NCI-H460 (cell line): ENCODE measurements at regions not wholly inside any gene's neighbourhood (a gene's known extent, or its start where the extent isn't known, plus 50 kb on each side); places are given as distances from the start of the nearest gene placed in this dataset.

Source experiments
- DNase-seq: peaks from one replicate; pipeline ENCODE4 v3.0.0-alpha.2; 2016; ENCODE audit warnings: low read depth; ENCODE audit errors: extremely low read depth

DNA sequence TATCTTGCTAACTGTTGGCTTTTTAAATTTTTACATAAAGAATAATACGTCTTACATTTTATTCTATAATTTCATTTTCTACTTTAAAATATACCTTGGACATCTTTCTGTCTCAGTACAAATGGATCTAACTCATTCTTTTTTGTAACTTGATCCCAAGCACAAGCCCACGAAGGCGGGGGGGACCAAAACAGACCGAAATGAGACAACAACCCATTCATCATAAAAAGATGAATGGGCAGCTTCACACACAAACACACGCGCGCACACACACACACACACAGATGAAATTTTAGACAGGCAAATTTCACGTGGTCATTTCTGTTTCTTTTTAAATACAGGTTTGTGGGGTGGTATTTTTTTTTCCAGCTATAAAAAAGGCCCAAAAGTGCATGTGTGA, 271.3 kb upstream of the TOPAZ1 start:
- DNase-seq: no peak

GRCh38 chr3:43970920-43971319, 270.8 kb upstream of the TOPAZ1 start:
- DNase-seq: no peak

DNA sequence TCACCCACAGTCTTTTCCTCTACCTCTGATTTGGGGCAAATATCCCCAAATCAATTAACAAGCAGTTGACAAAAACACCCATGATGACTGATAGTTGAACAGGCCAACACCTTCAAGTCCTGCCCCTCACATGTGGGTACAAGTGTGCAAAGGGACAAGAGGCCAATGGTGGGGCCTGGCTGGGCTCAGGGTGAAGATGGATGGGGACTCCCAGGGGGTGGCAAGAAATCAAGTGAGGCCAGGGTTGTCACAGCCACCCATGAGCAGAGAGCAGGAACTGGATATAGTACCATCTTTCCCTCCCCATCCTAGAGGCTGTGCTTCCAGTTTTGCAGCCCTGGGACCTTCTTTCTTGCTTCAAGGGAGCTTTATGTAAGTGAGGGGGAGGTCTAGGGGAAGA, 270.2 kb upstream of the TOPAZ1 start:
- DNase-seq: no peak

DNA sequence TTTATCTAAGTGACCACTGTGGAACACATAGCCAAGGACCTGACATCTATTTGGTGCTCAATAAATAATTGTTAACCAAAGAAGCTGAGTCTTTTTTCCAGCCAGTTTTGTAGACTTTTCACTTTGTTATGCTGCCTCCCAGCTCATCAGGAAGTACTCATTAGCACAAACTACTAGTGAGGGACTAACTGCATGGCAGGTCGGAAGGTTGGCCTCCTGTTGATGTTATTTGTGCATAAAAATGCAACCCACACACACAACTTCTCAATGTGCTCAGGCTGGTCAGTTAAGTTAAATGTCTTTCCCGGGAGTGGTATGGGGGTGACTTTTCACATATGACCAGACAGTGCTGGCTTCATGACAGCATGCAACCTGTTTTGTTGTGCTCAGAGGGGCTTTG, 263.0 kb upstream of the TOPAZ1 start:
- DNase-seq: no peak

DNA sequence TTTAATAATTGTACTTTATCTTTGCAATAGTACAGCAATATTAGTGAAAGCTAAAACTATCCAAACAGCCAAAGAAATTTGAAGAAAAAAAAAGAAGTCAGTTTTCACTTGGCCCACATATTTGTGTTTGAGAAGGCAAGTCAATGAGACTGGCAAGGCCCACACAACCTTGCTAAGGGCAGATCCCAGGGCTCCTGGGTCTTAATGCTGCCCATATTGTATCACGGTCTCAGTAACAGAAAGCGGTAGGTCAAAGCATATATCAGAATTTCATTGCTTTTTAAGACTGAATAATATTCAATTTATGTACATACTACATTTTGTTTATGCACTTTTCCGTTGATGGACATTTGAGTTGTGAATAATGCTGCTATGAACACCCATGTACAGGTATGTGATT, 262.0 kb upstream of the TOPAZ1 start:
- no peak for DNase-seq

DNA sequence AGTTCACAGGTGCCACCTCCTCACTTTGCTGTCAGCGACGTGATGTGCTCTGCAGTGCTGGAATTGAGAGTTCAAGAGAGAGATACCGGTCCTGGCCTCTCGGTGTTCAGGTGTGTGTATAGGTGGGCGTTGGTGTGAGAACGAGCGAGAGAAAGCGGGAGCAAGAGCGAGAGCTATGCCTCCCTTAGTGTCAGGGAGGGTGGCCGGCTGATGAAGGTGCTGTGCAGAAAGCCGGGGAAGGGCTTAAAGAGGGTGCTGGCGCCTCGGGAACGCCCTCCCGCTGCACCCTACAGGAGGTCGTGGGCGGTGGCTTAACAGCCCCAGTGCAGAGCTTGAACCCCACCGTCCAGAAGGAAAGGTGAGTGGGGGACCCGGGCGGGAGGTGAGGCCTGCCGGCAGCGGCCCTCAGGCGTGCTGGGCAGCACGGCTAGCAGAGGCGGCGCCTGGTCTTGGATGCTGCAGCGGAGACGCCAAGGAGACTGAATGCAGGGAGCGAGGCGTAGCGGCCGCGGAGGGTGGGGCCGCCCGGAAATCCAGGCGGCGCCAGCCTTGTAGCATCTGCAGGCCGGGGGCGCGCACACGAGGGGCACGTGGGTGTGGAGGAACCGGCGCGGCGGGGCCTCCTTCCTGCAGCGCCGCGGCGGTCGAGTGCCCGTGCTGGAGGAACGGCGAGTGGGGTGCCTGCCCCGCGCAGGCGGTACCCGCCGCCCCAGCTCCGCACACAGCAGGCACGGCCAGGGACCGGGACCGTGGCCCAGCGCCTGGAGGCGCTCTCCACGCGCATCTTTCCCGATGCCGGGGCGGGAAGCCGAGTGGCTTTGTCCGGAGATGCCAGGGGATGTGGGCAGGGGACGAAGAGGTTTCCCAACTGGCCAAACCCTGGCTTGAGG, 246.8 kb upstream of the TOPAZ1 start:
- DNase-seq: no peak

- no peak for DNase-seq
These were observed 245.9 kb upstream of the TOPAZ1 start for GRCh38 chr3:43995547-43996378.

GRCh38 chr3:43996379-43997301, 245.0 kb upstream of the TOPAZ1 start:
- DNase-seq: no peak

DNA sequence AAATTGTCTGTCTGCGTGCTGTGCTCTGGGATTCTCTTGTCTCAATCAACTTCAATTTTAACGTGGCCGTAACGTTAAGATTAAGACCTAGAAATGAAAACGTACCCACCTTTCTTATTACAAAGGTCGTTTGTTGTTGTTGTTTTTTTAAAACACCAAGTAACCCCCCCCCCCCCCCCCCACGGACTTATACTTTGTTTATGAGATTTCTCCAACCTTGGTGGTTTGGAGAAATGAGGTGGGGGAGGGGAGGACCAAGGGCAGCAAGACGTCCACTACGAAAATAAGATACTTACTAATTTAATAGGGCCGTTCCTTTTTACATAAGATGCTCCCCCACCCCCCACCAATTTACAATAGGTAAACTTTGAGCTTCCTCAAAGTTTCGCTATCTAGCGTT, 244.4 kb upstream of the TOPAZ1 start:
- no peak for DNase-seq

DNA sequence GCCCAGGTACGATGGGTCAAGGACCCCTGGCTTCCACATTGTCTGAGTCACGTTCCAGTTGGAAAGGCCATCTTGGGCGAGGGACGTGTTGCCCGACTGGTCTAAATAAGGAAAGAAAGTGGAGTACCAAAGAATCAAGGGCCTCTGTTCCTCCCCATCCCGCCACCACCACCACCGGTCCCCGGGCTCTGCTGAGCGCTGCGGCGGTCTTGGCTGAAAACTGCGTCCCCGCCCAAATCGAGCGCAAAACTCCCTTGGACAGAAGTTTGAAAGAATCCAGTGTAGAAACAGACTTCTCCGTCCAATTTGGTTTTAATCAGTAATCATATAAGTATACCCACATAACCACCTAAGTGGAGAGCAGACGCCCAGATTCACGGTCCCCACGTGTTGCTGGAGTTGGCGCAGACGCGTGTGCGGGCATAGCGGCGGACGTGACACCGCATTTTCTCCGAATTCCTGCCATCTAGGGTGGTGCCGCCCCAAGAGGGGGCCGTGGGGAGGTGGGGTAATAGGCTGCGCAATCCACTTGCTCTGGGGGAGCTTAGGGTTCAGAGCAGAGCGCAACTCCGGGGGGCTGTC, 243.8 kb upstream of the TOPAZ1 start:
- DNase-seq: no peak

GRCh38 chr3:43998370-43998835, 243.3 kb upstream of the TOPAZ1 start:
- DNase-seq: no peak

GRCh38 chr3:43998836-43999727, 242.6 kb upstream of the TOPAZ1 start:
- no peak for DNase-seq

DNA sequence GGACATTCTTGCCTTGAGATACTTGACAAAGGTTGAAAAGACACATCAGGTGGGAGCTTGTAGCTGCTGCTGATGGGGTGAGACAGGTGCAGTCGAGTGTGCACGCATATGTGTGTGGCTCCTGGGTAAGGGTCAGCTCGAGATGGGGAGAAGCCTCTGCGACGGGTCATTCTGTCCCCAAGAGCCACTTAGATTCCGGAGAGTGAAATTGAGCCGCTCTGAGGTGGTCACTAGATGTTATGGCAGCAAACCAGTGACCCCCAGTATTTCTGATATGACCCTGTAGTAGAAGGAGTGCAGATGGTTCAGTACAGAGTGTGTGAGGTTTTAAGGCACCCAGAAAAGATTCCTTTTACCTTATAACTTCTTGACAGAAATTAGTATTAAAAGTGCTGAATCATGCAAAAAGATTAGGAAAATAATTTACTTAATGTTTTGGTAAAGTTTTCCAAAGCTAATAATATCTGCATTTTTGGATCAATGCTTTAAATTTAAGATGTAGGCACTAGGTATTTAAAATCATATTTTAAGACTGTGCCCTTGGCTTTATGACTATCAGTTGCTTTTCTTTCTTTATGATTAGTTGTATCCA, 241.9 kb upstream of the TOPAZ1 start:
- no peak for DNase-seq

DNA sequence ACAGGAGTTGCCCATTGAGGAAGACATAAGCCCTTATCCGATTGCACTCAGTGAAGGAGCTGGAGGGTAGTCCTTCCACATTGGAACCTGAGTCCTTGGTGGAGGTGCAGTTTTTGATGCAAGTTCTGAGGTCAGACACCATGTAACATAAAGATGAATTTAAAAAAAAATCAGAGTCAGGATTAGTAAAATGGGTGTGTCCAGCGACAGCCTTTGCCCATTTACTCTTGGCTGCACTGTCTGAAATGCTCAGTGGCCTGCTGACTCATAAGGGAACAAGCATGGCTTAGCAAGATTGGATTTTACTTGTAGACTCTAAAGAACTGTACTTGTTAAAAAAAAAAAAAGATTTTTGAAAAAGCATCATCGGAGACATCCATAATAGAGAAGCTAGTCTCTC, 241.1 kb upstream of the TOPAZ1 start:
- no peak for DNase-seq

DNA sequence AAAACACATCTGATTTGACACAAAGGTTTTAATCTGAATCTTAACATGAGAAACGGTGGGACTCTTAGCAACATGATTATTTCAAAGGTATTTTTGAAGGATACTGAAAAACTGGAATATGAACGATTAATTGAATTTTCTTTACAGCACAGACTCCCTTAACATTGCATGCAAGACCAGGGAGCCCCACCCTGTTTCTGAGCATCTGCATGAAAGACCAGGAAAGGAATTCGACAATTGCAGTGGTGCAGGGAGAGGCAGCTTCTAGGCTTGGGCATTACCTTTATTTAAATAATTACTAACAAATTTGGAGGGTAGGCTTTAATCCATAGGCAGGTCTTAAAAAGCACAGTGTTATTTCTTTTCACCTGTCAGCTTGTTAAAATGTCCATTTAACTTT, 240.6 kb upstream of the TOPAZ1 start:
- no peak for DNase-seq

GRCh38 chr3:44003801-44004200, 237.9 kb upstream of the TOPAZ1 start:
- no peak for DNase-seq

GRCh38 chr3:44011680-44012079, 230.0 kb upstream of the TOPAZ1 start:
- DNase-seq: no peak

DNA sequence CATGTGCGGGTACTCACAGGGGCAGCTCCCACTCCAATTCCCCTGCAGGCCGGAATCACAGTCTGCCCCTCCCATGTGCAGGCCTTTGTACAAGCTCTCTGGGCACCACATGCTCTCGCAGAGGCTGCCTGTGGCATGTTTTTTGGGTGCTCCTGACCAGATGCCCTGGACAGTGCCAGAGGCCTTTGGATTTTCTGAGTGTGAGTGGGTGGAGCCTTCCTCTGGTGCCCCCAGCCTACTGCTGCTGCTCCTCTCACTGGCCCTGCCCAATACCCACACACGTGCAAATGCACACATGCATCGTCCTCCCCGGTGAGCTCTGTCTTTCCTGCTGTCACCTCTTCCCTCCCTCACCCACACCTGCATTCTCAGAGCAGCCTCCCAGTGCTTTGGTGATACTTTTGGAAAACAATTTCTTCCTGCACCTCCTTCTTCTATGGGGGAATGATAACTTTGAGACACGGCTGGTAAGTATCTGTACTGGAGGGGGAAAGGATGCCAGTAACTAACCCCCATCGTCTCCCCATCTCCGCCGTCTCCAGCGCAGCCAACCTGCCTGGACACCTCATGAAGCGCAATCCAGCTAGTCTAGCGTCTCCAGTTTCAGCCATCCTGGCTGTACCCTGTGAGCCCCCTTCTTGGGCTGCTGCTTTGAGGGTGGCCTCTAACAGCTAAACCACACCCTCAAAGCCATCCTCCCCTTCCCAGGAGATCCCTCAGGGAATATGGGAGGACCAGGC, 229.4 kb upstream of the TOPAZ1 start:
- DNase-seq: no peak
